AG08395 (cell line): ENCODE measurements at regions not wholly inside any gene's neighbourhood (a gene's known extent, or its start where the extent isn't known, plus 50 kb on each side); places are given as distances from the start of the nearest gene placed in this dataset.
A peak's percentile ranks its signal among the peaks of the same experiment; 100 is the strongest.

Experiments used
- DNase-seq: peaks from one replicate; pipeline ENCODE4 v3.0.0; 2012; ENCODE audit warnings: mixed read lengths, low spot score

GRCh38 chr3:124409650-124410275 lies 320.5 kb upstream of the UMPS start:
- no peak for DNase-seq

GRCh38 chr3:124410471-124410870 lies 319.8 kb upstream of the UMPS start:
- DNase-seq = no peak

GRCh38 chr3:124411728-124412127 lies 318.5 kb upstream of the UMPS start:
- DNase-seq = no peak

GRCh38 chr3:124412644-124413043 lies 317.6 kb upstream of the UMPS start:
- DNase-seq = no peak

GRCh38 chr3:124413393-124413792 lies 316.9 kb upstream of the UMPS start:
- DNase-seq = no peak

GRCh38 chr3:124413989-124414598 lies 316.2 kb upstream of the UMPS start:
- no peak for DNase-seq

- no peak for DNase-seq
Measured at GRCh38 chr3:124415446-124415960, 314.7 kb upstream of the UMPS start.

GRCh38 chr3:124419303-124419702 lies 310.9 kb upstream of the UMPS start:
- DNase-seq = no peak

GRCh38 chr3:124420392-124420791 lies 309.9 kb upstream of the UMPS start:
- DNase-seq = no peak

- DNase-seq = no peak
Measured at GRCh38 chr3:124422805-124423204, 307.4 kb upstream of the UMPS start.

- no peak for DNase-seq
Measured at GRCh38 chr3:124424396-124424795, 305.9 kb upstream of the UMPS start.

- no peak for DNase-seq
Measured at GRCh38 chr3:124425972-124426371, 304.3 kb upstream of the UMPS start.

- peak; percentile 29 for DNase-seq
Measured at GRCh38 chr3:124428372-124429128, 301.7 kb upstream of the UMPS start.

GRCh38 chr3:124429129-124429815 lies 301.0 kb upstream of the UMPS start:
- DNase-seq = peak; percentile 54

GRCh38 chr3:124431331-124431994 lies 298.8 kb upstream of the UMPS start:
- no peak for DNase-seq

- no peak for DNase-seq
Measured at GRCh38 chr3:124434176-124434575, 296.1 kb upstream of the UMPS start.

- DNase-seq = no peak
Measured at GRCh38 chr3:124435467-124435866, 294.8 kb upstream of the UMPS start.

GRCh38 chr3:124438813-124439212 lies 291.4 kb upstream of the UMPS start:
- no peak for DNase-seq

- no peak for DNase-seq
Measured at GRCh38 chr3:124439603-124440002, 290.6 kb upstream of the UMPS start.

- no peak for DNase-seq
Measured at GRCh38 chr3:124441766-124442165, 288.5 kb upstream of the UMPS start.

GRCh38 chr3:124442463-124442862 lies 287.8 kb upstream of the UMPS start:
- no peak for DNase-seq

- DNase-seq = no peak
Measured at GRCh38 chr3:124443446-124443845, 286.8 kb upstream of the UMPS start.
